Spleen (tissue), 7 donors: ENCODE measurements at regions not wholly inside any gene's neighbourhood (a gene's known extent, or its start where the extent isn't known, plus 50 kb on each side); places are given as distances from the start of the nearest gene placed in this dataset.

Experiments used
- CTCF ChIP-seq, 11 experiments: fragments of 200-600 bp in 7 of 11; fragments of 450-650 bp in 4 of 11; sonication (generic) in 4 of 11; IDR thresholded peaks in 8 of 11; conservative IDR thresholded peaks in 3 of 11; 1 replicate in 7 of 11; 2 replicates in 4 of 11; pipeline versions ENCODE4 v1.4.0 to v1.8.0; 2016 to 2021; ENCODE audit warnings: antibody characterized with exemption in 11 of 11, inconsistent platforms in 4 of 11, mild to moderate bottlenecking in 1 of 11
- POLR2A ChIP-seq, 3 donors: fragments of 450-650 bp; IDR thresholded peaks; one replicate each; pipeline ENCODE4 v1.5.1; 2017; ENCODE audit warnings: antibody characterized with exemption in 3 of 3, mild to moderate bottlenecking in 1 of 3
- donor health status: DM: no; HTN: no; CAD: no; lungs with moderate emphysema.
- donor health status: DM: no; HTN: no; CAD: no.
- donor health status: DM: no; HTN: no; CAD: no.

DNA sequence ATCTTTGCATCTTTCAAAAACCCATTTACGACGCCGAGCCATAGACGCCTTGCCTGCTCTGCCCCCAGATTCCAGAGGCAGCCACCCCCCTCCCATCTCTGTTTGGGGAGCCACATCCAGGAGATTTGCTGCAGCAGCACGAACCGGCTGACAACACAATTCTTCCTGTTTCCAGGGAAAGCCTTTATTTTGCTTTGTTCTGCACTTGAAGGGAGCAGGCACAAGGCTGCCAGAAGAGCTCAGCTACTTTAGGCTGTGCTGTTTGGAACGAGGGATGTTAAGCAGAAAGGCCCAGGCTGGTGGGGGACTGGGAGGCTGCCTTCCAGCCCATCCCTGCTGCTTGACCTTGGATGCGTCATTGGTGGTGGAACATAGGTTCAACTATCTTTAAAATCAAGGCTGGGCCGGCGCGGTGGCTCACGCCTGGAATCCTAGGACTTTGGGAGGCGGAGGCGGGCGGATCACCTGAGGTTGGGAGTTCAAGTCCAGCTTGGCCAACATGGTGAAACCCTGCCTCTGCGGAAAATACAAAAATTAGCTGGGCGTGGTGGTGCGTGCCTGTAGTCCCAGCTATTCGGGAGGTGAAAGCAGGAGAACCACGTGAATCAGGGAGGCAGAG is 243.9 kb downstream of the MIAT start:
- TF ChIP-seq CTCF (IDR thresholded peaks at IDR 0.05 in 8 of 11, conservative IDR thresholded peaks at IDR 0.05 in 3 of 11): no peak
- no peak for TF ChIP-seq POLR2A (IDR thresholded peaks at IDR 0.05)
